Activated CD4-positive, alpha-beta memory T cell treated with anti-CD3 and anti-CD28 coated beads, Interleukin-2, amount 10 ng/mL, durations not matched to agents 7 days and 5 days (primary cell): ENCODE measurements at regions not wholly inside any gene's neighbourhood (a gene's known extent, or its start where the extent isn't known, plus 50 kb on each side); places are given as distances from the start of the nearest gene placed in this dataset.

ENCODE experiments used
- CTCF ChIA-PET: fragments of 350-600 bp; sonication (Branson Sonifier 250); formaldehyde crosslinking; loops from one replicate; lab custom pipeline; 2021; ENCODE audit warnings: antibody characterized with exemption, inconsistent platforms; lab: Charles Lee
- POLR2A ChIA-PET: fragments of 350-600 bp; sonication (Branson Sonifier 250); formaldehyde crosslinking; loops from one replicate; lab custom pipeline; 2021; ENCODE audit warnings: antibody characterized with exemption; lab: Charles Lee
- DNase-seq: peaks from one replicate; pipeline ENCODE4 v3.0.0-alpha.2; 2020
- H3K27ac Mint-ChIP-seq: one replicate; pipeline ENCODE4 v1.8.0; 2021; ENCODE audit warnings: mild to moderate bottlenecking, mixed read lengths
- H3K27me3 Mint-ChIP-seq: one replicate; pipeline ENCODE4 v1.8.0; 2021; ENCODE audit warnings: mixed read lengths
- H3K36me3 Mint-ChIP-seq: one replicate; pipeline ENCODE4 v1.8.0; 2021; ENCODE audit warnings: low read depth, mixed read lengths
- H3K4me1 Mint-ChIP-seq: one replicate; pipeline ENCODE4 v1.8.0; 2021; ENCODE audit warnings: mixed read lengths
- H3K4me3 Mint-ChIP-seq: one replicate; pipeline ENCODE4 v1.8.0; 2021; ENCODE audit warnings: mild to moderate bottlenecking, mixed read lengths
- H3K9me3 Mint-ChIP-seq: one replicate; pipeline ENCODE4 v1.8.0; 2021; ENCODE audit warnings: mixed read lengths

- Mint-ChIP-seq H3K9me3 (peaks cover 8% of the 10 kb centered on the region), H3K4me1 (no peaks in the 10 kb centered on the region), H3K36me3 (no peaks in the 10 kb centered on the region), H3K27ac (no peak overlapping the region), H3K27me3 (peaks cover 3% of the 10 kb centered on the region), H3K4me3 (no peak overlapping the region)
- POLR2A ChIA-PET: no interaction called here
- CTCF ChIA-PET: no interaction called here
- DNase-seq: no peak
These were observed 56.5 kb upstream of the RASGEF1B start for GRCh38 chr4:81528200-81528599.

DNA sequence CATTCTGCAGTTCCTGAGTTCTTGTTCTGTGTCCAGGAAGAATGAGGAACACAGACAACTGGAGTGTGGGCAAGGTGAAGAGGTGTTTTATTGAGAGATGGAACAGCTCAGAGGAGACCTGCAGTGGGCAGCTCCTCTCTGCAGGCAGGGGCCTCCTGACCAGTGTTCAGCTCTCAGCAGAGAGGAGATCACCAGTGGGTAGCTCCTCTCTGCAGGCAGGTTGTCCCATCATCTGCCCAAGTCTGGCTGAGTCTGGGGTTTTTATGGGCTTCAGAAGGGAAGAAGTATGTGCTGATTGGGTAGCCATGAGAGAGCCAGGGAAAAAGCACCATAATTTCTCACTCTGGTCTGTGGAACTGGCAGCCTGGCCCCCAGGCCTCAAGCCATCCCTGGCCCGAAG lies 56.0 kb upstream of the RASGEF1B start:
- H3K27ac Mint-ChIP-seq: no peak overlapping the region
- POLR2A ChIA-PET: no interaction called here
- H3K4me1 Mint-ChIP-seq: no peaks in the 10 kb centered on the region
- no peak overlapping the region for H3K4me3 Mint-ChIP-seq
- no peaks in the 10 kb centered on the region for H3K36me3 Mint-ChIP-seq
- CTCF ChIA-PET: no interaction called here
- DNase-seq: no peak
- H3K9me3 Mint-ChIP-seq: peaks cover 8% of the 10 kb centered on the region
- H3K27me3 Mint-ChIP-seq: peaks cover 3% of the 10 kb centered on the region

DNA sequence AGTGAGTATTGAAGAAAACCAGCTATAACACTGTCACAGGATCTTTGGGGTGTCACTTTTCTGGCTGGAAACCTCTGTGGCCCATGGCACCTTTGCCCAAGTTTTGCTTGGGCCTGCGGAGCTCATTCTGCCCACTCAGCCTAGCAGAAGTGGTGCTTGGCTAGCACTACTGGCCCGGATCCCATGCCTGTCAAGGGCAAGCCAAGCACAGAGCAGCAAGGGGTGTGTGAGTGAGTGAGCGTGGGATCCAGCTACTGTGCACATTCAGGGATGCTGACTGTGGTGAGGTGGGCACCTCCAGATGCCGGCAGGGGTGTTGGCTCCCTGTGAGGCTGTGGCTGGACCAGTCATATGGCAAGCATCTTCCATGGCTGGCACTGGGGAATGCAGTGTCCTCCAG lies 55.4 kb upstream of the RASGEF1B start:
- H3K4me3 Mint-ChIP-seq: no peak overlapping the region
- H3K9me3 Mint-ChIP-seq: peaks cover 8% of the 10 kb centered on the region
- no peak for DNase-seq
- peaks cover 3% of the 10 kb centered on the region for H3K27me3 Mint-ChIP-seq
- ChIA-PET POLR2A (no interaction called here), CTCF (no interaction called here)
- no peaks in the 10 kb centered on the region for H3K36me3 Mint-ChIP-seq
- no peaks in the 10 kb centered on the region for H3K4me1 Mint-ChIP-seq
- no peak overlapping the region for H3K27ac Mint-ChIP-seq

- Mint-ChIP-seq H3K27ac (no peak overlapping the region), H3K27me3 (peaks cover 3% of the 10 kb centered on the region), H3K9me3 (peaks cover 8% of the 10 kb centered on the region), H3K4me1 (no peaks in the 10 kb centered on the region), H3K36me3 (no peaks in the 10 kb centered on the region), H3K4me3 (no peak overlapping the region)
- POLR2A ChIA-PET: no interaction called here
- CTCF ChIA-PET: no interaction called here
- no peak for DNase-seq
These were observed 55.0 kb upstream of the RASGEF1B start for GRCh38 chr4:81526706-81527105.

DNA sequence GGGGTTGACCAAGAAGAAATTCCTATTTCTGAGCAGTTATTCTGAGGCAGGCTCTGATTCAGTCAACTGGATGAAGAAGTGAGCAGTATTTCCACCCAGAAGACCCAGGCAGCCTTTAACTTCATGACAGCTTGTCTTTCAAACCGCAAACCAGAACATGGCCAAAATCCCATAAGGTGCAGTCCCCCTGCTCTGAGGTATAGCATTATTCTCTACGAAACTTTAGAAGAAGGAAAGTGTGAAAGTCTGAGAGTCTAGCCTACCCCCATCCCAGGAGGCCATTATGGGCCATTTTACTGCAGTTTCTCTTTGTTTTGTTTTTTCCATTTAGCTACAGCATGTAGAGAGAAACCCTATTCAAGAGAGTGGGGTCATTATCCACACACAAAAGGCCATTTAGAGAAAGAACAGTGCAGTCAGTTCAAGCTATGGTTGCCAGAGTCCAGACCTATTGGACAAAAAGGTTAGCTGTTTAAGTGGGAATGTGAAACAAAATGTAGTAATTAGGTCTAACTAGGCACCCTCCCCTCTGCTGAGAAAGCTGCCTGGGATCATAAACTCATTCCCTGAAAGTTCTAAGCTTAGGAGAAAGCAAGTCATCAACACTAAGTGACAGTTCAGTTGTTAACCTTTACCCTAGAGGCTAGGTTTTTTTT lies 52.1 kb upstream of the RASGEF1B start:
- ChIA-PET CTCF (no interaction called here), POLR2A (no interaction called here)
- Mint-ChIP-seq H3K36me3 (no peaks in the 10 kb centered on the region), H3K27ac (no peak overlapping the region), H3K27me3 (no peaks in the 10 kb centered on the region), H3K4me3 (no peak overlapping the region), H3K4me1 (no peaks in the 10 kb centered on the region), H3K9me3 (peaks cover 5% of the 10 kb centered on the region)
- no peak for DNase-seq

DNA sequence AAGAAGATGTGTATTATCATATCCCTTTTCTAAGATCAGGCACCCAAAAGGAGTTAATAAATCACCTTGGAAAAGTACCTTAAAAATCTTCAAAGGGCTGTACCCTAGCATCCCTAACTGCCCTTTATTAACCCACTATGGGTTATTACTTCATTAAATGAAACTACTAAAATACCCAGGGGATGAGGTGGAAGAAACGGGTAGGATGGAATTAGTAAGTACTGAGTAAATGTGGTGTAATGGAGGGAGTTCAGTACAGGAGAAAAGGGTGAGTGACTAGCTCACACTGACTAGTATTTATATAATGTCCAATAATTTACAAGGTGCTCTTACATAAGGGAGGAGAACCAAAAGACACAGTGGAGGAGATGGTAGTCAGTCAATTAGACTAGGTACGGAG lies 51.0 kb upstream of the RASGEF1B start:
- Mint-ChIP-seq H3K4me3 (no peak overlapping the region), H3K27ac (no peak overlapping the region), H3K36me3 (no peaks in the 10 kb centered on the region), H3K4me1 (no peaks in the 10 kb centered on the region), H3K27me3 (no peaks in the 10 kb centered on the region), H3K9me3 (peaks cover 5% of the 10 kb centered on the region)
- POLR2A ChIA-PET: no interaction called here
- DNase-seq: no peak
- CTCF ChIA-PET: no interaction called here

DNA sequence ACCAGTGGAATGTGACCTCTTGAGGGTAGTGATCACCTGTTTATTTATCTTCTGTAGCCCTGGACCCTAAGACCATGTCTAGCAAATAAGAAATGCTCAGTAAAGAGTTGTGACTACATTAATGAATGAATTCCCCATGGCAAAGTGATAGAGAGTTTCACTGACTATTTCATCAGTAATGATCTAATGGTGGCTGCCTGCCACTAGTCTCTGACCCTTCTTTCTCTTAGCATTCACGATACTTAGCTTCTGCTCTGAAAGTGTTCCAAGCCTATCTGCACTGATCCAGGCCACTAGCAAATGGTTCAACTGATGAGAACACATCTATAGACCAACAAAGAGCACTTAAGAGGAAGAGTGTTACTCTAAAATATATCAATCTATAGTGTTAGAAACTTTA lies 50.0 kb upstream of the RASGEF1B start:
- Mint-ChIP-seq H3K27ac (no peak overlapping the region), H3K4me3 (no peak overlapping the region), H3K27me3 (no peaks in the 10 kb centered on the region), H3K4me1 (no peaks in the 10 kb centered on the region), H3K36me3 (no peaks in the 10 kb centered on the region), H3K9me3 (peaks cover 5% of the 10 kb centered on the region)
- DNase-seq: no peak
- ChIA-PET POLR2A (no interaction called here), CTCF (interaction anchor here (0.6 kb wide), 1 partner anchor 1503 kb away, joined by 3 read pairs; no protein-coding TSS in a partner anchor)
